ENCODE measurements at regions not wholly inside any gene's neighbourhood (a gene's known extent, or its start where the extent isn't known, plus 50 kb on each side); places are given as distances from the start of the nearest gene placed in this dataset.

DNA sequence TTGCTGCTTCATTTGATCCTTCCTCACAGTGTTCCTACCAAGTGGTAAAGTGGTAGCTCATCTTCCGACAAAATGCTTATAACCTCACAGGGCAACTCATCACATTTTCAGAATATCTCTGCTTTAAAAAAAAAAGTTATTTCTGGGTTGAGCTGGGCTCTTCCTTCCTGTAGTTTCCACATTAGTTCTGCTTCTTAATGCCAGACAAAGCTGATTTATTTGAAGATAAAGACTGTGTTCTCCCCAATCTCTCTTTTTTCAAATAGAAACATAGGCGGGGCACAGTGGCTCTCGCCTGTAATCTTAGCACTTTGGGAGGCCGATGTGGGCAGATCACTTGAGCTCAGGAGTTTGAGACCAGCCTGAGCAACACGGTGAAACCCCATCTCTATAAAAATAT, 273.1 kb downstream of the ACTL7B start:
- DNase-seq (no peak), ATAC-seq (no peak)
- Histone ChIP-seq H3K36me3 (ENCODE audit: insufficient read depth in 1 of 2, low read depth in 1 of 2) (no peaks in the 10 kb centered on the region), H3K9me3 (no peaks in the 10 kb centered on the region), H3K27ac (no peak overlapping the region), H3K4me3 (no peak overlapping the region), H3K27me3 (ENCODE audit: insufficient read depth in 3 of 3, low read length in 2 of 3) (no peaks in the 10 kb centered on the region), H3K4me1 (no peaks in the 10 kb centered on the region)
- intact Hi-C loops (cut with DNase I): no loop called here
- TF ChIP-seq, protein P1, sequence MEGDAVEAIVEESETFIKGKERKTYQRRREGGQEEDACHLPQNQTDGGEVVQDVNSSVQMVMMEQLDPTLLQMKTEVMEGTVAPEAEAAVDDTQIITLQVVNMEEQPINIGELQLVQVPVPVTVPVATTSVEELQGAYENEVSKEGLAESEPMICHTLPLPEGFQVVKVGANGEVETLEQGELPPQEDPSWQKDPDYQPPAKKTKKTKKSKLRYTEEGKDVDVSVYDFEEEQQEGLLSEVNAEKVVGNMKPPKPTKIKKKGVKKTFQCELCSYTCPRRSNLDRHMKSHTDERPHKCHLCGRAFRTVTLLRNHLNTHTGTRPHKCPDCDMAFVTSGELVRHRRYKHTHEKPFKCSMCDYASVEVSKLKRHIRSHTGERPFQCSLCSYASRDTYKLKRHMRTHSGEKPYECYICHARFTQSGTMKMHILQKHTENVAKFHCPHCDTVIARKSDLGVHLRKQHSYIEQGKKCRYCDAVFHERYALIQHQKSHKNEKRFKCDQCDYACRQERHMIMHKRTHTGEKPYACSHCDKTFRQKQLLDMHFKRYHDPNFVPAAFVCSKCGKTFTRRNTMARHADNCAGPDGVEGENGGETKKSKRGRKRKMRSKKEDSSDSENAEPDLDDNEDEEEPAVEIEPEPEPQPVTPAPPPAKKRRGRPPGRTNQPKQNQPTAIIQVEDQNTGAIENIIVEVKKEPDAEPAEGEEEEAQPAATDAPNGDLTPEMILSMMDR (IDR thresholded peaks at IDR 0.05): no peak
- 72 to 74% (median 73%) methylated on average over 5 of the region's 5 CpGs for WGBS, 3 donors

DNA sequence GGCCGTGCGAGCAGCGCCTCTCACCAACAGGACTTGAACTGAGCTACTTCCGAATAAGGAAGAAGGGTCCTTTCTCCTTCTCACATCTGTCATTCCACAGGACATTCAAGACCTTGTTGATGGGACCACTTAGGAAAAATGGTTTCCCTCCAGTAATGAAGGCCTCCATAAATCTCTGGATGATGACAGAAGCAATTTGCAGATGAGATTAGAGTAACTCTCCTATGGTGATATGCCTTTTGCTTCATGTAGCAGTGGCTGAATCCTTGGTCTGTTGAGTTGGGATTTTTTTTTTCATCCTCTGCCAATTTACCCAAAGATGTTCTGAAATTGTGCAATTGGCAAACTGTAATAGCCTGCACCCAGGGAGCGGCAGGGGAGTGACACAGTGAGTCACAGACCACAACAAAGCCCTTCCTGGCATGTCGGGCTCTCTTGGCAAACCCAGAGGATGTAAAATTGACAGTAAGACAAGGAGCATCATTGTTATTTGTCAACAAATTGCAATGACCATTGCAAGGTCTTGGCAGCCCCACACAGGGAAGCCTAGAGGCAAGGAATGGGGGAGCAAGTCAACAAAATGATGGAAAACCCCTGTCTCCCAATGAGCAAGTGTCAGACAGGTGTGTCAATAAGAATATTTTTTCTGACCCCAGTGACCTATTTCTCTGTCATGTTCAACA, 275.9 kb downstream of the ACTL7B start:
- Histone ChIP-seq H3K36me3 (ENCODE audit: insufficient read depth in 1 of 2, low read depth in 1 of 2) (no peaks in the 10 kb centered on the region), H3K27me3 (ENCODE audit: insufficient read depth in 3 of 3, low read length in 2 of 3) (no peaks in the 10 kb centered on the region), H3K4me1 (no peaks in the 10 kb centered on the region), H3K27ac (no peak overlapping the region), H3K4me3 (no peak overlapping the region), H3K9me3 (no peaks in the 10 kb centered on the region)
- DNase-seq: no peak
- TF ChIP-seq, protein P1 (IDR thresholded peaks at IDR 0.05): no peak
- intact Hi-C loops (cut with DNase I): no loop called here
- ATAC-seq: peak in 1 of 4 donors; percentile 65
- 73 to 80% (median 77%) methylated on average over 6 of the region's 6 CpGs for WGBS, 3 donors

DNA sequence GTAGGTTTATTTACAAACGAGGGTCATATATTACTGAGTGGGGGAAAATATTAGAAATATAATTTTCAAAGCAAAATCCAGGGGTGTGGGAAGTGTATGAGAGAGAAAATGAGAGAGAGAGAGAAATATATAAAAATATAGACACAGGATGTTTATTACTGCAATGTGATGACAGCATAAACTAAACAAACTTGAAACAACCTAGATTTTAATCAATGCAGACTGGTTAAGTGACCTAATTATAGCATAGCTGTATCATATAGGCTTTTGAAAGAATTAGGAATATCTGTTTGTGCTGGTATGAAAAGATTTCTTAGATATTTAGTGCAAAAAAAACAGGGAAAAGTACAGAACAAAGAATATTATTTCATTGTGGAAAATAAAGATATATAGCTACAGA, 280.5 kb downstream of the ACTL7B start:
- 53 to 58% (median 53%) methylated on average over 1 of the region's 1 CpG for WGBS, 3 donors
- no peaks in the 10 kb centered on the region for H3K4me1 ChIP-seq
- no peaks in the 10 kb centered on the region for H3K9me3 ChIP-seq
- intact Hi-C loops (cut with DNase I): no loop called here
- DNase-seq: no peak
- TF ChIP-seq, protein P1 (IDR thresholded peaks at IDR 0.05): no peak
- ATAC-seq: no peak
- H3K4me3 ChIP-seq: no peak overlapping the region
- no peaks in the 10 kb centered on the region for H3K27me3 ChIP-seq (ENCODE audit: insufficient read depth in 3 of 3, low read length in 2 of 3)
- H3K36me3 ChIP-seq (ENCODE audit: insufficient read depth in 1 of 2, low read depth in 1 of 2): no peaks in the 10 kb centered on the region
- no peak overlapping the region for H3K27ac ChIP-seq

DNA sequence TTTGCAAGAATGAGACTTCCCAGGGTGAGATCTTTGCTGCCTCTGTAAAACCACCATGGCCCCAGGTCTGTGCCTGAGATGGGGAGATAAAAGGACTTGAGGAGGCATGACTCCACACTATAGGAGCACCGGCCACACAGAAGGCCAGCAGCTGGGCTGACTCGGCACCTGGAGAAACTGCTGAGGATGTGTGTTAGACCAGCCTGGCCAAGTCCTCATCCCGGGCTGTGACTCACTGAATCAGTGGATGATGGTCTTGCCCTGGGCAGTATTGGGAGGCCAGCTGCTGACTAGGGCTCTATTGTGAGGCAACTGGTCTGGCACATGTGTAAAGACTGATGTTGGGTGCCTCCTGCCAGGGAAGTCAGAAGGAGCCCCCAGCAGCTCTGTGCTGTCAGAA, 286.2 kb downstream of the ACTL7B start:
- ATAC-seq (peak in 3 of 4 donors; percentile 61 to 81 (median 62)), DNase-seq (no peak)
- H3K36me3 ChIP-seq (ENCODE audit: insufficient read depth in 1 of 2, low read depth in 1 of 2): no peaks in the 10 kb centered on the region
- no peaks in the 10 kb centered on the region for H3K9me3 ChIP-seq
- TF ChIP-seq, protein P1 (IDR thresholded peaks at IDR 0.05): no peak
- WGBS, 3 donors: 44 to 62% (median 51%) methylated on average over 3 of the region's 3 CpGs
- no peak overlapping the region for H3K4me3 ChIP-seq
- intact Hi-C loops (cut with DNase I): loop anchor here (5.0 to 10.0 kb wide), 5 partner anchors 102 to 1102 kb away; no protein-coding TSS in a partner anchor
- no peak overlapping the region for H3K27ac ChIP-seq
- no peaks in the 10 kb centered on the region for H3K27me3 ChIP-seq (ENCODE audit: insufficient read depth in 3 of 3, low read length in 2 of 3)
- H3K4me1 ChIP-seq: no peaks in the 10 kb centered on the region

DNA sequence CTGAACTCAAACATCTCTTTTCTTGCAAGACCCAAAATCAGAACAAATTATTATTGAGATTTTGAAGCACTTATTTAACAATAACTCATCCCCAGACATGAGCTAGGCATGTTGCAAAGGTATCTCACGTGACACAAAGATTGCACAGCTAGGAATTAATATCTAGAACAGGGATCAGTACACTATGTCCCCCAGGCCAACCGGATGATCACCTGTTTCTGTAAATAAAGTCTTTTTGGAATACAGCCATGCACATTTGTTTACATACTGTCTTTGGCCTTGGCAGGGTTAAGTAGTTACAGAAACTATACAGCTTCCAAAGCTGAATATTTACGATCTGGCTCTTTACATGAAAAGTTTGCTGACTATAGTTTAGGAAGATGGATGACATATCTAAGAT, 287.7 kb downstream of the ACTL7B start:
- TF ChIP-seq, protein P1 (IDR thresholded peaks at IDR 0.05): no peak
- intact Hi-C loops (cut with DNase I): loop anchor here (5.0 to 10.0 kb wide), 5 partner anchors 101 to 1101 kb away; no protein-coding TSS in a partner anchor
- Histone ChIP-seq H3K36me3 (ENCODE audit: insufficient read depth in 1 of 2, low read depth in 1 of 2) (no peaks in the 10 kb centered on the region), H3K27ac (no peak overlapping the region), H3K27me3 (ENCODE audit: insufficient read depth in 3 of 3, low read length in 2 of 3) (no peaks in the 10 kb centered on the region), H3K9me3 (no peaks in the 10 kb centered on the region), H3K4me1 (no peaks in the 10 kb centered on the region), H3K4me3 (no peak overlapping the region)
- 40 to 55% (median 41%) methylated on average over 3 of the region's 3 CpGs for WGBS, 3 donors
- DNase-seq (no peak), ATAC-seq (peak in 2 of 4 donors; percentile 58 to 65)
